ENCODE measurements at regions not wholly inside any gene's neighbourhood (a gene's known extent, or its start where the extent isn't known, plus 50 kb on each side); places are given as distances from the start of the nearest gene placed in this dataset.
A peak's percentile ranks its signal among the peaks of the same experiment; 100 is the strongest.
"Not testable (repeated sequence)": the region's sequence is repeated elsewhere in the genome, so short reads cannot be mapped to it uniquely, and the experiment has no call there.

DNA sequence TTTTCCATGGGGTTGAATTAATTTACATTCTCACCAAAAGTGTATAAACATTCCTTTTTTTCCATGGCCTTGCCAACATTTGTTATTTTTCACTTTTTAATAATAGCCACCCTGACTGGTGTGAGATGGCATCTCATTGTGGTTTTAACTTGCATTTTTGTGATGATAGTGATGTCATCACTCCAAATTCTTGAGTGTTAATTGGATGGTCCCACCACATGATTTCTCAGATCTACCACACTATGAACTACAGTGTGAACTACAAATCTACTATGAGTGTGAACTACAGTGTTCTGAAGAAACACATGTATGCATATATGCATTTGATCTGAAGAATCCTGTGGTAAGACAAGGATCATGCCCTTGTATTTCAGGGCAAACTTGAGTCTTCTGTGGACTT lies 340.1 kb downstream of the ABCC12 start:
- Histone ChIP-seq H2AFZ (ENCODE audit: low read length) (no peak overlapping the region), H3K4me1 (ENCODE audit: control insufficient read depth, extremely low read depth, insufficient read depth, low read length) (no peaks in the 10 kb centered on the region), H3K9ac (ENCODE audit: insufficient read depth, low read length) (no peak overlapping the region)

DNA sequence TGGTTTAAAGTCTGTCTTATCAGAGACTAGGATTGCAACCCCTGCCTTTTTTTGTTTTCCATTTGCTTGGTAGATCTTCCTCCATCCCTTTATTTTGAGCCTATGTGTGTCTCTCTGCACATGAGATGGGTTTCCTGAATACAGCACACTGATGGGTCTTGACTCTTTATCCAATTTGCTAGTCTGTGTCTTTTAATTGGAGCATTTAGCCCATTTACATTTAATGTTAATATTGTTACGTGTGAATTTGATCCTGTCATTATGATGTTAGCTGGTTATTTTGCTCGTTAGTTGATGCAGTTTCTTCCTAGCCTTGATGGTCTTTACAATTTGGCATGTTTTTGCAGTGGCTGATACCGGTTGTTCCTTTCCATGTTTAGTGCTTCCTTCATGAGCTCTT lies 344.0 kb downstream of the ABCC12 start:
- not testable (repeated sequence) for H3K4me2 ChIP-seq (ENCODE audit: extremely low read depth, insufficient read depth, low read length); H3K27ac ChIP-seq (ENCODE audit: insufficient read depth, low read length); H3K27me3 ChIP-seq (ENCODE audit: control insufficient read depth, insufficient read depth, low read length); H3K4me1 ChIP-seq (ENCODE audit: control insufficient read depth, extremely low read depth, insufficient read depth, low read length); H2AFZ ChIP-seq (ENCODE audit: low read length); DNase-seq (ENCODE audit: low read depth in 2 of 2); H3K4me3 ChIP-seq (replicated peaks in 1 of 4; ENCODE audit: control extremely low read depth in 1 of 4, insufficient read depth in 1 of 4, low read depth in 3 of 4, low read length in 4 of 4); H3K36me3 ChIP-seq (ENCODE audit: control insufficient read depth, insufficient read depth, low read length); H3K79me2 ChIP-seq (ENCODE audit: control insufficient read depth, insufficient read depth, low read length); H3K9me3 ChIP-seq (ENCODE audit: control insufficient read depth, insufficient read depth, low read depth, low read length); H4K20me1 ChIP-seq (ENCODE audit: control insufficient read depth, extremely low read depth, insufficient read depth, low read length); H3K9ac ChIP-seq (ENCODE audit: insufficient read depth, low read length)

More for the DNA sequence above, 340.1 kb downstream of the ABCC12 start:
- Histone ChIP-seq H3K27me3 (ENCODE audit: control insufficient read depth, insufficient read depth, low read length) (no peaks in the 10 kb centered on the region), H3K9me3 (ENCODE audit: control insufficient read depth, insufficient read depth, low read depth, low read length) (no peaks in the 10 kb centered on the region), H3K4me3 (replicated peaks in 1 of 4; ENCODE audit: control extremely low read depth in 1 of 4, insufficient read depth in 1 of 4, low read depth in 3 of 4, low read length in 4 of 4) (no peak overlapping the region), H3K4me2 (ENCODE audit: extremely low read depth, insufficient read depth, low read length) (no peak overlapping the region), H4K20me1 (ENCODE audit: control insufficient read depth, extremely low read depth, insufficient read depth, low read length) (no peaks in the 10 kb centered on the region), H3K79me2 (ENCODE audit: control insufficient read depth, insufficient read depth, low read length) (no peaks in the 10 kb centered on the region), H3K36me3 (ENCODE audit: control insufficient read depth, insufficient read depth, low read length) (no peaks in the 10 kb centered on the region), H3K27ac (ENCODE audit: insufficient read depth, low read length) (no peak overlapping the region)
- peak in 1 of 2 donors; percentile 65 for DNase-seq (ENCODE audit: low read depth in 2 of 2)
- no peak for TF ChIP-seq CTCF (conservative IDR thresholded peaks at IDR 0.05 in 1 of 2, IDR thresholded peaks at IDR 0.05 in 1 of 2; ENCODE audit: low read depth in 1 of 2, low read length in 2 of 2)
- no peak for TF ChIP-seq EZH2 (IDR thresholded peaks at IDR 0.05; ENCODE audit: low read length, missing control alignments)

GRCh38 chr16:47806309-47806847 lies 345.2 kb downstream of the PHKB start:
- Histone ChIP-seq H2AFZ (ENCODE audit: low read length) (no peak overlapping the region), H3K9me3 (ENCODE audit: control insufficient read depth, insufficient read depth, low read depth, low read length) (no peaks in the 10 kb centered on the region), H3K4me3 (replicated peaks in 1 of 4; ENCODE audit: control extremely low read depth in 1 of 4, insufficient read depth in 1 of 4, low read depth in 3 of 4, low read length in 4 of 4) (no peak overlapping the region), H3K4me1 (ENCODE audit: control insufficient read depth, extremely low read depth, insufficient read depth, low read length) (no peaks in the 10 kb centered on the region), H4K20me1 (ENCODE audit: control insufficient read depth, extremely low read depth, insufficient read depth, low read length) (no peaks in the 10 kb centered on the region), H3K27me3 (ENCODE audit: control insufficient read depth, insufficient read depth, low read length) (no peaks in the 10 kb centered on the region), H3K27ac (ENCODE audit: insufficient read depth, low read length) (no peak overlapping the region), H3K4me2 (ENCODE audit: extremely low read depth, insufficient read depth, low read length) (no peak overlapping the region), H3K9ac (ENCODE audit: insufficient read depth, low read length) (no peak overlapping the region), H3K36me3 (ENCODE audit: control insufficient read depth, insufficient read depth, low read length) (no peaks in the 10 kb centered on the region), H3K79me2 (ENCODE audit: control insufficient read depth, insufficient read depth, low read length) (no peaks in the 10 kb centered on the region)
- TF ChIP-seq EZH2 (IDR thresholded peaks at IDR 0.05; ENCODE audit: low read length, missing control alignments) (no peak), CTCF (conservative IDR thresholded peaks at IDR 0.05 in 1 of 2, IDR thresholded peaks at IDR 0.05 in 1 of 2; ENCODE audit: low read depth in 1 of 2, low read length in 2 of 2) (no peak)
- no peak for DNase-seq (ENCODE audit: low read depth in 2 of 2)

Data from fibroblast of lung (primary cell).